Colonic mucosa (tissue), 4 donors: ENCODE measurements at regions not wholly inside any gene's neighbourhood (a gene's known extent, or its start where the extent isn't known, plus 50 kb on each side); places are given as distances from the start of the nearest gene placed in this dataset.

ENCODE experiments used
- DNase-seq: peaks from one replicate; pipeline ENCODE4 v3.0.0-alpha.2; 2020
- H3K27ac ChIP-seq: fragments of 200-600 bp; one replicate; pipeline ENCODE4 v1.8.0; 2021
- H3K27me3 ChIP-seq: fragments of 200-600 bp; one replicate; pipeline ENCODE4 v1.8.0; 2021
- H3K36me3 ChIP-seq: fragments of 200-600 bp; one replicate; pipeline ENCODE4 v1.8.0; 2021
- H3K4me1 ChIP-seq: fragments of 200-600 bp; one replicate; pipeline ENCODE4 v1.8.0; 2021; ENCODE audit warnings: mild to moderate bottlenecking
- H3K4me3 ChIP-seq: fragments of 200-600 bp; one replicate; pipeline ENCODE4 v1.8.0; 2021
- H3K9ac ChIP-seq, 2 donors: one replicate each; pipeline ENCODE4 v1.7.0; 2013; ENCODE audit warnings: control low read depth in 2 of 2, low read depth in 2 of 2, low read length in 2 of 2
- H3K9me3 ChIP-seq: fragments of 200-600 bp; one replicate; pipeline ENCODE4 v1.8.0; 2021
- intact Hi-C: fragments of 100-400 bp; cut with DNase I; formaldehyde crosslinking; loops from one replicate; pipeline ENCODE4 v1.14.1; 2022
- TF ChIP-seq, protein P1 (sequence below): fragments of 200-600 bp; IDR thresholded peaks from one replicate; pipeline ENCODE4 v1.8.0; 2022; ENCODE audit warnings: antibody characterized with exemption, mild to moderate bottlenecking
- donor health status: healthy.
- donor health status: DM: no; HTN: no; CAD: no.
- donor health status: DM: no; HTN: no; CAD: no.

DNA sequence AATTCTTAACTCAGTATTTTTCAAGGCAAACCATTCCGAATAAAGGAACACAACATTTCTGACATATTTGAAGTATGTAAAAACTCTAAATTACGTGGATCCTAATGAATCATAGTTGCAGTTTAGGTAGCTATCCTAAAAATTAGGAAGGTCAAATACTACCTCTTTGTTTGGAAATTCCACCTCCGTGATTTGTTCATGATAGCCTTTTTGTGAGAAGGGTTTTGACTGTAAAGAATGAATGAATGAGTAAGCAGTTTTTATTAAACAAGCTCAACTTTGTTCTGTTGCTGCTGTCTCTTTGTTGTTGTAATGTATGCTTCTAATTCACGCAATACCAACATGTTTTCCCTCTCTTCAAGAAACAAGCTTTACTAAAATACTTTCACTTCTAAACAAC lies 840.4 kb downstream of the USP25 start:
- Histone ChIP-seq H3K36me3 (no peaks in the 10 kb centered on the region), H3K9me3 (no peaks in the 10 kb centered on the region), H3K27me3 (no peaks in the 10 kb centered on the region), H3K9ac (no peak overlapping the region), H3K4me3 (no peak overlapping the region), H3K27ac (no peak overlapping the region), H3K4me1 (no peaks in the 10 kb centered on the region)
- intact Hi-C loops, result no loop called here
- TF ChIP-seq, protein P1, sequence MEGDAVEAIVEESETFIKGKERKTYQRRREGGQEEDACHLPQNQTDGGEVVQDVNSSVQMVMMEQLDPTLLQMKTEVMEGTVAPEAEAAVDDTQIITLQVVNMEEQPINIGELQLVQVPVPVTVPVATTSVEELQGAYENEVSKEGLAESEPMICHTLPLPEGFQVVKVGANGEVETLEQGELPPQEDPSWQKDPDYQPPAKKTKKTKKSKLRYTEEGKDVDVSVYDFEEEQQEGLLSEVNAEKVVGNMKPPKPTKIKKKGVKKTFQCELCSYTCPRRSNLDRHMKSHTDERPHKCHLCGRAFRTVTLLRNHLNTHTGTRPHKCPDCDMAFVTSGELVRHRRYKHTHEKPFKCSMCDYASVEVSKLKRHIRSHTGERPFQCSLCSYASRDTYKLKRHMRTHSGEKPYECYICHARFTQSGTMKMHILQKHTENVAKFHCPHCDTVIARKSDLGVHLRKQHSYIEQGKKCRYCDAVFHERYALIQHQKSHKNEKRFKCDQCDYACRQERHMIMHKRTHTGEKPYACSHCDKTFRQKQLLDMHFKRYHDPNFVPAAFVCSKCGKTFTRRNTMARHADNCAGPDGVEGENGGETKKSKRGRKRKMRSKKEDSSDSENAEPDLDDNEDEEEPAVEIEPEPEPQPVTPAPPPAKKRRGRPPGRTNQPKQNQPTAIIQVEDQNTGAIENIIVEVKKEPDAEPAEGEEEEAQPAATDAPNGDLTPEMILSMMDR, result no peak
- DNase-seq, result no peak

DNA sequence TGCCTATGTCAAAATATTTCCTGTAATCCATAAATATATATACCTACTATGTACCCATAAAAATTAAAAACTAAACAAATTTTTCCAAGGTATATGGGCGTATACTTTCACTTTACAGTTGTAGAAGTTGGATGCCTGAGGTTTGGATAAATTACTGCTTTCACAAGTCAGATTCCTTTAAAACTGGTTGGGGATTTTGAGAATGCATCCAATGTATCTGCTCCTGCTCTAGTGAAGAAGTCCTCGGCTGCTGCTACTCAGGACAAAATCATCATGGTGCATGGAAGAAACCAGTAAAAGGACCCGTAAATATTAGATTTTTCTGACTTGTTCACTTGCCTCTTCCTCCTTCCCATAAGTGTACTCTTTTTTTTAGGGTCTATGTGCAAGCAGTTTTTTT lies 841.1 kb downstream of the USP25 start:
- Histone ChIP-seq H3K4me3 (no peak overlapping the region), H3K27me3 (no peaks in the 10 kb centered on the region), H3K9ac (no peak overlapping the region), H3K27ac (no peak overlapping the region), H3K36me3 (no peaks in the 10 kb centered on the region), H3K9me3 (no peaks in the 10 kb centered on the region), H3K4me1 (no peaks in the 10 kb centered on the region)
- DNase-seq, result no peak
- TF ChIP-seq, protein P1, result no peak
- intact Hi-C loops, result no loop called here

DNA sequence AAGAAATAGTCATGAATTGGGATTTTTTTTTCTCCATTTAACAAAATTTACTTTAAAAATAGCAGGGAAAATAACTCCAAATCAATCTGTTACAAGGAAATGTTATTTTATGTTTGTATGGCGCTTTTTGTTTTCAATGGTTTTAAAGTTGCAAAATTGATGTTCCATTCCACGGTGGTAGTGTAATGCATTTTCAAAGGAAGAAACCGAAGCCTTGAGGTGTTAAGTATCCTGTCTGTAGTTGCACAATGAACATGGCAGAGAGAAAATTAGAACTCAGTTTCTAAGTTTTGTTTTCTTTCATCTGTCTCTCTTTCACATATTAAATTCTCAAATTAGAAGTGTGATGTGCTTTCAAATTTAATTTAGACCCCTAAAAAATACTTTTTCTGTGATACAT lies 841.8 kb downstream of the USP25 start:
- H3K4me1 ChIP-seq, result no peaks in the 10 kb centered on the region
- intact Hi-C loops, result no loop called here
- no peaks in the 10 kb centered on the region for H3K27me3 ChIP-seq
- no peak overlapping the region for H3K4me3 ChIP-seq
- H3K27ac ChIP-seq, result no peak overlapping the region
- TF ChIP-seq, protein P1, result no peak
- H3K9me3 ChIP-seq, result no peaks in the 10 kb centered on the region
- no peak overlapping the region for H3K9ac ChIP-seq
- DNase-seq, result no peak
- H3K36me3 ChIP-seq, result no peaks in the 10 kb centered on the region

DNA sequence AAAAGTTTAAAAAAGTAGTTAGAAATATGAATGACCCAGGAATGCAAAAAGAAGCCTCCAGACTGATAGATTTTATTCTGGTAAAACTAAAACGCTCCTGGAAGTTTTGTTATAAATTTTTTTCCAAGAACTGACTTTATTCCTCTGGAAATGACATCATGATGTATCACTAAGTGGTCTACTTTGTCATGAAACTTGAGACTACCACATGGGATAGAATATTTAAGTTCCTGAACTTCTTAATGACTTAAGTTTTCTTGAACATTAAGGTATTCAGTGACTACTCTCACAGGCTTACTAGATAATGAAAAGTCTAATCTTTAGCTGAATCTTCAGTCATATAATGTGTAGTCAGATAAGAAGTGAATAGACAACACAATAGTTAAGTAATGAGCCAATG lies 842.2 kb downstream of the USP25 start:
- DNase-seq, result no peak
- no peak overlapping the region for H3K9ac ChIP-seq
- TF ChIP-seq, protein P1, result no peak
- intact Hi-C loops, result no loop called here
- H3K27me3 ChIP-seq, result no peaks in the 10 kb centered on the region
- no peak overlapping the region for H3K4me3 ChIP-seq
- H3K27ac ChIP-seq, result no peak overlapping the region
- H3K9me3 ChIP-seq, result no peaks in the 10 kb centered on the region
- no peaks in the 10 kb centered on the region for H3K36me3 ChIP-seq
- no peaks in the 10 kb centered on the region for H3K4me1 ChIP-seq

DNA sequence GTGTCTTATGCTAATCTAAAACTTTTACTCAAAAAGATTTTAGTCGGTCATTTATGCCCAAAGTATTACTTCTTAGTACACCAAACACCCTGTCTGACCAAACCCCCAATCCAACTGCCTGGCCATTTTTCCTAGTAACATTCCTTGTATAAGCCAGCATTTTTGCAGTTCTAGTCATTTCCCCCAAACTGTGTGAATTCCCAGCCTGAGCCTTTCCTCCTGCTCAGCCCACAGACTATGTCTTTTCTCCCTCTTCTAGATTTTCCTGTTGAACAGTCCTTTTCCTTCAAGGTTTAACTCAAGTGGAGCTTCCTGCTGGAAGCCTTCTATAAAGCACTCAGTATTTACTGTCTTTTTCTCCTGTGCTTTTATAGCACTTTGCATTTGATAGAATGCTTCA lies 843.8 kb downstream of the USP25 start:
- TF ChIP-seq, protein P1, result no peak
- H3K27ac ChIP-seq, result no peak overlapping the region
- no peaks in the 10 kb centered on the region for H3K27me3 ChIP-seq
- no peak for DNase-seq
- no peaks in the 10 kb centered on the region for H3K4me1 ChIP-seq
- no peak overlapping the region for H3K9ac ChIP-seq
- H3K36me3 ChIP-seq, result no peaks in the 10 kb centered on the region
- H3K4me3 ChIP-seq, result no peak overlapping the region
- H3K9me3 ChIP-seq, result no peaks in the 10 kb centered on the region
- intact Hi-C loops, result no loop called here

DNA sequence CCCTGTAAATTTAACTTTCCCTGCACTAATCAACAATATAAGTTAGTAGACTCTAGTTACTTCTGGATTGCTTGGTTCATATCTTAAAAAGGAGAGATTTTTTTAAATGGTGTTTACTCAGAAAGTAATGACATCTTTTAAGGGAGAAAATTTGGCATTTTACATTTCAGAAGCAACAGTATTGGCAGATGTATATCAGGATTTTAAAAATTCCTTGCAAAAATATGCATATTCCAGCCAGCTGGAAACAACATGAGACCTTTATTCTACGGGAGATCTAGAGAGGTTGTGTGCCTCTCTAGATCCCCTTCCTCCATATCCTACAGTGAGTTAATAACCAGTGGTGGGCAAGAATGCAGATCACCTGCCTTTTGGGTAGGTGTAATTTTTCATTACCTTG lies 848.2 kb downstream of the USP25 start:
- Histone ChIP-seq H3K27me3 (no peaks in the 10 kb centered on the region), H3K9ac (no peak overlapping the region), H3K36me3 (no peaks in the 10 kb centered on the region), H3K4me1 (no peaks in the 10 kb centered on the region), H3K4me3 (no peak overlapping the region), H3K9me3 (no peaks in the 10 kb centered on the region), H3K27ac (no peak overlapping the region)
- no peak for DNase-seq
- intact Hi-C loops, result no loop called here
- TF ChIP-seq, protein P1, result no peak
